ENCODE measurements at regions not wholly inside any gene's neighbourhood (a gene's known extent, or its start where the extent isn't known, plus 50 kb on each side); places are given as distances from the start of the nearest gene placed in this dataset.

DNA sequence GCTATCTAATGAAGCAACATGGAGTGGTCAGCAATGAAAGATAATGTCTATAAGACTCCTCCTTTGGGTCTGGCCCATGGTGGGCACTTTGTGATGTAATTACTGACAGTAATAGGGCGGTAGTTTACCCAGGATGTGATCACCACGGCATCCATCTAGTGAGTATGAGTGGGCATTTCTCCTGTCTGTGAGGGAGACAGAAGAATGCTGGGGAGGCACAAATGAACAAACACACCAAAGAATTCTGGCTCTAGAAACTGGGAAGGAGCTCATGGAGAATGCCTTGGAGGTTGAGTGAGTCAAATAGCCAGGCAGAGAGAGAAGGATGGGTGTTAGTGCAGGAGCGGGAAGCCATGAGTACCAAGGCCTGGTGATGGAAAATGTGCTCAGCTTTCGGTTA lies 217.5 kb downstream of the WNT5A start:
- TF ChIP-seq POLR2AphosphoS5 (IDR thresholded peaks at IDR 0.05; ENCODE audit: low read depth, low read length) (no peak), POLR2A (IDR thresholded peaks at IDR 0.05; ENCODE audit: low read depth, low read length) (no peak), TAF1 (IDR thresholded peaks at IDR 0.05; ENCODE audit: borderline replicate concordance, low read depth, low read length) (no peak)
